ENCODE measurements at regions not wholly inside any gene's neighbourhood (a gene's known extent, or its start where the extent isn't known, plus 50 kb on each side); places are given as distances from the start of the nearest gene placed in this dataset.

- Histone ChIP-seq H3K4me1 (ENCODE audit: low read depth) (no peaks in the 10 kb centered on the region), H3K36me3 (ENCODE audit: low read depth) (no peaks in the 10 kb centered on the region), H3K9me3 (no peaks in the 10 kb centered on the region), H3K4me3 (no peak overlapping the region)
- TF ChIP-seq CTCF (IDR thresholded peaks at IDR 0.05): no peak
- ATAC-seq (no peak), DNase-seq (no peak)
- intact Hi-C loops (cut with DNase I, micrococcal nuclease): no loop called here
These were observed 205.8 kb downstream of the ARL6IP6 start for GRCh38 chr2:152924219-152924618.

GRCh38 chr2:152920846-152921245 is 202.4 kb downstream of the ARL6IP6 start:
- no peak overlapping the region for H3K4me3 ChIP-seq
- no peak for DNase-seq
- H3K36me3 ChIP-seq (ENCODE audit: low read depth): no peaks in the 10 kb centered on the region
- no peak for TF ChIP-seq CTCF (IDR thresholded peaks at IDR 0.05)
- H3K4me1 ChIP-seq (ENCODE audit: low read depth): no peaks in the 10 kb centered on the region
- no peaks in the 10 kb centered on the region for H3K9me3 ChIP-seq
- no peak for ATAC-seq
- intact Hi-C loops (cut with DNase I, micrococcal nuclease): no loop called here

GRCh38 chr2:152910970-152911369 is 192.6 kb downstream of the ARL6IP6 start:
- H3K36me3 ChIP-seq (ENCODE audit: low read depth): no peaks in the 10 kb centered on the region
- TF ChIP-seq CTCF (IDR thresholded peaks at IDR 0.05): no peak
- no peaks in the 10 kb centered on the region for H3K9me3 ChIP-seq
- no peak overlapping the region for H3K4me3 ChIP-seq
- intact Hi-C loops (cut with DNase I, micrococcal nuclease): no loop called here
- no peak for ATAC-seq
- no peaks in the 10 kb centered on the region for H3K4me1 ChIP-seq (ENCODE audit: low read depth)
- no peak for DNase-seq

GRCh38 chr2:152907046-152907445 is 188.6 kb downstream of the ARL6IP6 start:
- intact Hi-C loops (cut with DNase I, micrococcal nuclease): no loop called here
- ATAC-seq (no peak), DNase-seq (no peak)
- H3K36me3 ChIP-seq (ENCODE audit: low read depth): no peaks in the 10 kb centered on the region
- no peaks in the 10 kb centered on the region for H3K9me3 ChIP-seq
- no peaks in the 10 kb centered on the region for H3K4me1 ChIP-seq (ENCODE audit: low read depth)
- TF ChIP-seq CTCF (IDR thresholded peaks at IDR 0.05): no peak
- H3K4me3 ChIP-seq: no peak overlapping the region

- intact Hi-C loops (cut with DNase I, micrococcal nuclease): no loop called here
- ATAC-seq: no peak
- DNase-seq: no peak
- no peak for TF ChIP-seq CTCF (IDR thresholded peaks at IDR 0.05)
- Histone ChIP-seq H3K4me1 (ENCODE audit: low read depth) (no peaks in the 10 kb centered on the region), H3K9me3 (no peaks in the 10 kb centered on the region), H3K4me3 (no peak overlapping the region), H3K36me3 (ENCODE audit: low read depth) (no peaks in the 10 kb centered on the region)
These were observed 175.6 kb downstream of the ARL6IP6 start for GRCh38 chr2:152894051-152894450.

- no peak for TF ChIP-seq CTCF (IDR thresholded peaks at IDR 0.05)
- H3K36me3 ChIP-seq (ENCODE audit: low read depth): no peaks in the 10 kb centered on the region
- ATAC-seq (no peak), DNase-seq (no peak)
- H3K4me3 ChIP-seq: no peak overlapping the region
- intact Hi-C loops (cut with DNase I, micrococcal nuclease): no loop called here
- H3K4me1 ChIP-seq (ENCODE audit: low read depth): no peaks in the 10 kb centered on the region
- no peaks in the 10 kb centered on the region for H3K9me3 ChIP-seq
These were observed 172.3 kb downstream of the ARL6IP6 start for GRCh38 chr2:152890736-152891135.

Data from mucosa of descending colon (tissue), 3 donors.